Effector CD8-positive, alpha-beta T cell (primary cell): ENCODE measurements at regions not wholly inside any gene's neighbourhood (a gene's known extent, or its start where the extent isn't known, plus 50 kb on each side); places are given as distances from the start of the nearest gene placed in this dataset.

Experiments used
- DNase-seq: peaks from one replicate; lab custom pipeline; 2025; lab: John Stamatoyannopoulos, UW

DNA sequence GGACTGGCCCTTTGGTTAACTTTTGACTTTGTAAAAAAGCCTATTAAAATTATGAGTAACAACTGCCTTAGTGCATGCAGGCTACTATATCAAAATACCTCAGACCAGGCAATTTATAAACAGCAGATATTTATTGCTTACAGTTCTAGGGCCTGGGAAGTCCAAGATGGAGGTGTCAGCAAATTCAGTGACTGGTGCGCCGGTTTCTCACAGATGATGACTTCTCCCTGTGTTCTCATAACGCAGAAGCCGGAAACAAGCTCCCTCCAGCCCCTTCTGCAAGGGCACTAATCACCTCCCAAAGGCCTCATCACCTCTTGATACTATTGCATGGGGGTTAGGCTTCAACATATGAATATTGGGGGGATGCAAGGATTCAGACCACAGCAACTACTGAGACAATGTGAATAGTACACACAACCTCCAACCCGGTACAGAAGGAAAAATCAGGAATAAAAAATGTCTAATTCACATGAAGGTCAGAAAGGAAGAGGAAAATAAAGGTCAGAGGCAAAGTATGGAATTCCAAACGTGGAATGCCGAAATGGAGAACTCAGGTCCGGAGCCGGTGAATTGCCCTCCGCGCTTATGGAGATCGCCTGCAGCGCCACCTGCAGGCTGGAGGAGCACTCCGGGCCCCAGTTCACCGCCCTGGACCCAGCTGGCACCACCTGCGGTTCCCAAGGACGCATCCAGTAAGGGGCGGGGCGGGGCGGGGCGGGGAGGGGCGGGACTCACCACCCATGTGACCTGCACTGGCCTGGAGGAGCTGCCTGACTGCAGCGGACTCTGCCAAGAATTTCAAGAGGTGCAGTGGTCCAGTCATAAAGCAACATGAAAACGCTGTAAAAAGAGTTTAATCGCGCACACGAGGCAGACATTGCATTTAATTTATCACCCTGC is 203.4 kb downstream of the KIF26A start:
- DNase-seq = no peak

DNA sequence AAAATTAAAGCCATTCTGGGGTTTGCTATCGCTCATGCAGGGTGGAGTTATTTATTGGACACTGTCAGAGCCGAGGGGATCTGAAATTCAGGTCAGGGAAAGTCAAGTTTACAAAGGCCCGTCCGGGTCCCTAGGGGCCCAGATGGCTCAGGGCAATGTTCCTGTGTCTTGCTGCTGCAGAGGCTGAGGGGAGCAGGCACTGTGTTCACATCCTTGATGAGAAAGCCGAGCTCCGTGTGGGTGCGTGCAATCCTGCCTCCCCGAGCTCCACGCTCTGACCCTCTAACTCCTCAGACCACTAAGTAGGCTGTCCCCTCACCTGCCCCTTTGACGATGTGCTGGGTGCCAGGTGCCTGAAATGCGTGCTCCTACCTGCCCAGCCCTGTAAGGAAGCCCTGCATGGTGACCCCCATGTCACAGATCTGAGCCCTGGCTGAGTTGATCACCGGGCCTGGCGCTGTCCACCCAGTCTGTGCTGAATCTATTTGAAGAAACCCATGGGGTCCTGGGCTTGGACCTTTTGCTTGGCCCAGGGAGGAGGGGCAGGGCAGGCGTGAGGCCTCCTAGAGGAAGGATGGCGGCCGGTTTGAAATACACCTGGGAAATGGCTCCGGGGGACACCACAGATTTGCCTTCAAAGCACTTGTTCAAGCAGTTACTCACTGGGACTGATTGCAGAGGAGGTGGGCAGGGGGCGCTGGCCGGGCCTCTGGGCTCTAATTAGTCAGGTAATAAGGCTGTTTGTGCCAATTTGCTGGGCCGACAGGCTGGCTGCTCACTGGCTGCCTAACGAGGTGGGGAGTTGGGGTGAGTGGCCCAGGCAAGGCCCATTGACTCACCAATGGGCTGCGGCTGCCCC is 204.3 kb downstream of the KIF26A start:
- DNase-seq = no peak

DNA sequence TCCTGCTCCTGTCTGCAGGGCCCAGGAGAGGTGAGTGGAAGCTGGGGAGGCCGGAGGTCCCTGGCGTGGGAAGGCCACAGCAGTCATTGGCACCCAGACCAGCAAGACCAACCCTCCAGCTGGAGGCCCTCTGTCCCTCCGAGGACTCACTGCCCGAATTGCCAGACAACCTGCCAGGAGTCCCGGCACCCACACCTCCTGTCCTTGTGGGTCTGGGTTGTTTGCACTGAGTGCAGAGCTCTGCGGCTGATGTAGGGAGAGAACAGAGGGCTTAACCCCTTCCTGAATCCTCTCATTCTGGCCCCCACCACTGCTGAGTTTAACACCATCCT is 204.9 kb downstream of the KIF26A start:
- DNase-seq = no peak

DNA sequence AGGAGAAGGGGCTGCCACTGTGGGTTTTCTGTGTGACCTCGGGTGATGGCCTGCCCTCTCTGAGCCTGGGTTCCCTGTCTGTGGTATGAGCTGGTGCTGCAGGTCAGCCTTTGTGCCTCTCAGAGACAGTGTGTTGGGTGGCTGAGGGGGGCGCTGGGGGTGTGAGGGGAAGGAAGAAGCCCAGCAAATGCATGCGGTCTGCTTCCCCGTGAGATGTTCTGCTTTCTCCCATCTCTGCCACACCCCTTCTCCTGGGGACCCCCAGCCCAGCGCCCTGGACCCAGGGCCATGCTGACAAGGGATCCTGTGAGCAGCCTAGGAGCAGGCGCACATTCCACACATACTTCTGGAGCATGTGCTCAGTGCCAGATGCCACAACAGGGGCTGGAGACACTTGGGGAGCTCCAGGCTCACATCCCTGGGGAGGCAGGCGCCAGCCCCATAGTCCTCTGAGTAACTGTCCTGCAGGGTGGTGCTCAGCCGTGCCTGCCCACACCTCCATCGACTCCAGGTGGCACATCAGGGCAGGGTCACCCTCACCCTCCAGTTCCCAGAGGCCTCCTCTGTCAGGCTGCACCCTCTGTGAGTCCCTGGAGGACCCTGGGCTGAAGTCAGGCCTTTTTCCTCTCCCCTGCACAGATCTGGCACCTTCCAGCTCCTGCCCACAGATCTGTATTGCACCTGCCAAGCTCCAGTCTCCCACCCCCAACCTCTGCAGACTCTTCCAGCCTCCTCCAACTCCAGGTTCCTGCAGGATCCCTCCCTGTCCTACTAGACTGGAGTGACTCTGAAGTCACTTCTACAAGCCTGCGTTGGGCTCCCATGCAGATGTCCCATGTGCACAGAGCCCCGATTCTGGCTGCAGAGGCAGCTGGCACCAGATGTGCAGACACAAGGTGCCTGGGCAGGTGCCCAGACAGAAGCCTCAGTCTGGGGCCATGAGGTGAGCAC is 205.6 kb downstream of the KIF26A start:
- no peak for DNase-seq

DNA sequence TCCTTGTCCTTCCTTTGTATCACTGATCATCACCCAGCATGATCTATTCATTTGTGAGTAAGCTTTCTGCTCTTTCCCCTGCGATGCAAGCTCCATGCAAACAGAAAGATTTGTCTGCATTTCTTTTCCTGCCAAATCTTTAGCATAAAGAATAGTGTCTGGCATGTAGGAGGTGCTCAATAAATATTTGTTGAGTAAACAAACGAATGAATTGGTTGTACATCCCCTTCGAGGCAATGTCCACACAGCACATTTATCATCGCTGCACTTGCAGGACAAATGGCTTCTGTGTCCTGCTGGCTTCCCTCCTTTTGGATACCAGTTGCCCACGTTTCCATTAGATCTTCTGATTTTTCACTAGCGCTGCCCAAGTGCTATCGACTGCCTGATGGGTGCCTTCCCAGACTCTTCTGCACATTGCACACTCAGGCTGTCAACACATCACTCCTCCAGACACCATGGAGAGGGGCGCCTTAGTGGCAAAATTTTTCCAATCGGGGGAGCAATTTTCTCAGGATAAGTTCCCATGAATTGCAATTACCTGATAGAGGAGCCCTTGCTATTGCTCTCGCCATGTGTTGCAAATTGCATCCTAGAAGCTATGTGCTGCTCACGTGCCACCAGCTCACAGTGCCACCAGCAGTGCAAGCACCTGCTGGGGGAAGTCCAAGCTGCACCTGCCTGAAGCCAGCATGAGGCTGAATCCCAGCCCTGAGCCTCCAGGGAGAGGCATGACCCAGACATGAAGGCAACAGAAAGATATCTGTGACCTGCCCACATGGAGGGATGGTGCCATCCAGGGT is 206.6 kb downstream of the KIF26A start:
- DNase-seq = no peak

DNA sequence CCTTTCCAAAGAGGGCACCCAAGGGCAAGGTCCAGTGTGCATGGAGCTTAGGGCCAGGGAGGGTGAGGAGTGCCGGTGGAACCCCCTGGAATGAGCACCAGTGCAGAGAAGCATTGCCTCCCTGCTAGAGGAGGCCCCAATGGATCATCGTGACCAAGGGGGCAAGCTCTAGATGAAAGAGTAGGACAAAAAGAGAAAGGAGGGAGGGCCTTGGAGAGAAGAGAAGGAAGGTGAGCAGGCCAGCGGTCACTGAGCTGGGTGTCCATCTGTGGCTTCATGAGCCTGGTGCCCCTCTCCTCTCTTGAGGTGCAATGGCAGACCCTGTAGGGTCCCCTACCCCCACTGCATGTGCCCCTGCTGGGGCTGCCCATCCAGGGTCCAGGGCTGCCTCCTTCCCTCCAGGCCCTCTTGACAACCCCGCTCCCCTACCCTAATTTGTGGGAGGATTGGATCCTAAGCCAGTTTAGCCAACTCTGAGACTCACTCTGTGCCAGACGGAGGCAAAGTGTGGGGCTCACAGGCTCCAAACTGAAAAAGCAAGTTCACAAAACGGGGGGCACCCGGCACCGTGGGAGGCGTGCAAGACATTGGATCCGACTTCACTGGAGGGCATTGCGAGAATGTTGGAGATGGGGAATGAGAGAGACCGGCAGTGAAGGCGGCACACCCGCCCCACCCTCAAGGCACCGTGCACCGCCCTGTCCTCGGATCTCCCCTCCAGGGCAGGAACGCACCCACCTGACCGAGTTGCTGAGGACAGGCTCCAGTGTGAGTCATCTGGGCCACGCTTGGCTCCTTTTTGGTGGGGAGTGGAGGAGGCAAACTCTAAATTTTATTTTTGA is 207.5 kb downstream of the KIF26A start:
- DNase-seq = no peak

DNA sequence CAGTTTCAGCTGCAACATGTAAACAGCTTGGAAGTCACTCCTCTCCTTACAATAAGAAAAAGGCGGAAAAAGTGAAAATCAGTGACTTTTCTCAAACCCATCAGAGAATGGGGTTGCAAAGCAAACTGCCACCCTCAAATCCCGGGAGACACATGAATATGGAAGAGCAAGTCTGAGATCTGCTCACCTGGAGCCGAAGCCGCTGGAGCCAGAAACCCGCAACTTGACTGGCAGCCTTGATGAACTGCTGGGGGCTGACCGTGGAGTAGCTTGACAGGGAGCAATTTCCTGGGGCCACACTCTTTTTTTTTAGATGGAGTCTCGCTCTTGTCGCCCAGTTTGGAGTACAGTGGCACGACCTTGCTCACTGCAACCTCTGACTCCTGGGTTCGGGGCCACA is 208.2 kb downstream of the KIF26A start:
- DNase-seq = no peak

DNA sequence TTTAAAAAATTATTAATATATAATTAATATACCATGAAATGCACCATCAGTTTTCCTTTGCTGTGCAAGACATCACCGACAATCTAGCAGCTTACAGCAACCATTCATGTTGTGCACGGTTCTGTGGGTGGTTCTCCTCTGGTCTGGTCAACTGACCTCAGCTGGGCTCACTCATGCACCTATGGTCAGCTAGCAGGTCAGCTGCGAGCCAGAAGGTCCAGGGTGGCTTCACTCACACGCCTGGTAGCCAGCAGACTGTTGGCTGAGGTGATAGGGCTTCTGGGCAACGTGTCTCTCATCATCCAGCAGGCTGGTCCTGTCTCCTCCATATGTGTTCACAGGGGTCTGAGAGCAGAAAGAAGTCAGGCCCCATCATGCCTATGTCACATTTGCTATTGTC is 210.4 kb downstream of the KIF26A start:
- DNase-seq = no peak

DNA sequence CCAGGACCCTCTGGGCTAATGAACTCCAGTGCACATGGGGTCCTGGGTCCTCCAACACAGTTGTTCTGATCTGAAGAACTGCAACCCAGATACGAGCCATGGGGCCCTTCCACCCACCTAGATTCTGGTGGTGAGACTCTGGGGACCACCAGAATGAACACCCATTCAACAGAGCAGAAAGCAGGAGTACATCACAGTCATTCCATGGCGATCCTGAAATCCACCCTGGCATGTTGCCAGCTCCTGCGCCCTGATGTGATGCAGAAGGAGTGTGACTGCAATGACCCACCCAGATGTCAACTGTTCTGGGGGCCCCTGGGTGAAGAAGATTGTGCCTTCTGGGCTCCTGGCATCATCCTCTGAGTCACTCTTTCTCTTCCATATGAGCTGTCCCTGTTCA is 211.6 kb downstream of the KIF26A start:
- no peak for DNase-seq

DNA sequence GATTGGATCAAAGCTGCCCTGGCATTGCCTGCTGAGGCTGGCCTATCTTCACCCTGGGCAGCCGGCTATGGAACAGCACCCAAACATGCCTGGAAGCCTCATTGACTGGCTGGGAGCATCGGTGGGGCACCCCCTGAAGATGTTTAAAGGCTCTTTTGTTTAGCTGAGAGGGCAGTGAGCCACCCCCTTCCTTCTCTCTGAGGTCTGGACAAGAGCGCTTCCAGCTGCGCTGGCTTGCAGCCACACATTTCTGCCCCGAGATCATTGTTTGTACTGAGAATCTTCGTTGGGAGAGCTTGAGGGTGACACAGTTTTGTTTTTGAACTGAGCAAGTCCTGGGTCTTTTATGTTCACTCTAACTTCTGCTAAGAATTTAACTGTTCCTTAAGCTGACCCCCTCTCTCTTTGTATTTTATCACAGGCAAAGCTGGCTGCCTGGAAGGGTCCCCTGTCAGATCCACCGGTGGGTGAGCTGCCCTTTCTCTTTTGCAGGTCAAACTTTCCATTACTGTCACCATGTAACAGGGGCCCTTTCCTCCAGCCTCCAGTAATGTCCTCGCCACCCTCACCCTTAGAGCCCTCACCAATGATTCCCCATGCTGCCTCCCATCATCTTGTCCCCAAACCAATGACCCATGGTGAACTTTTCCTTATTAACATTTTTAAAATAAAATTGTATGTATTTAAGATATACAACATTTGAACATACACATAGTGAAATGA is 212.2 kb downstream of the KIF26A start:
- no peak for DNase-seq

DNA sequence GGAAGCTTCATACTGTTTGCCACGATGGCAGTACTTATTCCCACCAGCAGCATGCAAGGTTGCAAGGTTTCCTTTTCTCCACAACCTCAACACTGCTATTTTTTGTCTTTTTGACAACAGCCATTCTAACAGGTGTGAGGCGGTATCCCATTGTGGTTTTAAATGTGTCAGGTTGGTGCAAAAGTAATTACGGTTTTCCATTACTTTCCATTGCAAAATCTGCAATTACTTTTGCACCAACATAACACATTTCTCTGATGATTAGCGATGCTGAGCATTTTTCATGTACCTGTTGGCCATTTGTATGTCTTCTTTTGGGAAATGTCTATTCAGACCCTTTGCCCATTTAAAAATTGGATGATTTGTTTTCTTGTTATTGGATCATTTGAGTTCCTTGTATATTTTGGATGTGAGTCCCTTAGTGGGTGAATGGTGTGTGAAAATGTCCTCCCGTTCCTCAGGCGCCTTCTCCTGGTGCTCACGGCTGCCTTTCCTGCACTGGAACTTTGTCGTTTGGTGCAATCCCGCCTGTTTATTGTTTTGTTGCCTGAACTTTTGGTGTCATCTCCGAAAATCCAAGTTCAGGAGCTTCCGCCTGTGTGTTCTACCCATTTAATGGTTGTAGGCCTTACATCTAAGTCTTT is 213.6 kb downstream of the KIF26A start:
- no peak for DNase-seq

DNA sequence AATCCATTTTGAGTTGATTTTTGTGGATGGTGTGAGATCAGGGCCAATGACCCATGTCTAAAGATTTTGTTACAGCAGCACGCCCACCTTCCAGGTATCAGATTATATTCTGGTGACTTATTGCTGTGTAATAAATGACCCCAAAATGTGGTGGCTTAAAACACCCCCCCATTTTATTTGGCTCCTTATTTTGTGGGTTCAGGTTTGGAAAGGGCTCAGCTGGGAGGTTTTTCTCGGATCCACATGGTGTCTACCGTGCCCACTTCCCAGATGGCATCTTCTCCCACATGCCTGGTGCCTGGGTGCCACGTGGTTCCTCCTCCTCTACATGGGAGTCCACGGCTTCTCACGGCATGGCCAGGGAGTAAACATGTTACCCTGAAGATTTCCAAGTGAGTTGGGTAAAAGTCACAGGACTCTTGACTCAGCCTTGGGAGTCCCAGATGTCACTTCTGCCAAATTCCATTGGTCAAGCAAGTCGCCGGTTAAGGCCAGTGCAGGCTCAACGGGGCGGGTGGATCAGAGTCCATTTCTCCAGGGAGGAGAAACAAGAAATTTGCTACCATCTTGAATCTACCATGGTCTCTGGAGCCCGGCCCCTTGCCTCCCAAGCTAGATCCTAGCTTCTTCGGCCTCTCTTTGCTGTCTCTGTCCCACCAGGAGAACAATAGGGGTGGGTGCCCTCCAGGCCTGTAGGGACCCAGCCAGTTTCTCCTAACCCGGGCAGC is 214.3 kb downstream of the KIF26A start:
- no peak for DNase-seq

DNA sequence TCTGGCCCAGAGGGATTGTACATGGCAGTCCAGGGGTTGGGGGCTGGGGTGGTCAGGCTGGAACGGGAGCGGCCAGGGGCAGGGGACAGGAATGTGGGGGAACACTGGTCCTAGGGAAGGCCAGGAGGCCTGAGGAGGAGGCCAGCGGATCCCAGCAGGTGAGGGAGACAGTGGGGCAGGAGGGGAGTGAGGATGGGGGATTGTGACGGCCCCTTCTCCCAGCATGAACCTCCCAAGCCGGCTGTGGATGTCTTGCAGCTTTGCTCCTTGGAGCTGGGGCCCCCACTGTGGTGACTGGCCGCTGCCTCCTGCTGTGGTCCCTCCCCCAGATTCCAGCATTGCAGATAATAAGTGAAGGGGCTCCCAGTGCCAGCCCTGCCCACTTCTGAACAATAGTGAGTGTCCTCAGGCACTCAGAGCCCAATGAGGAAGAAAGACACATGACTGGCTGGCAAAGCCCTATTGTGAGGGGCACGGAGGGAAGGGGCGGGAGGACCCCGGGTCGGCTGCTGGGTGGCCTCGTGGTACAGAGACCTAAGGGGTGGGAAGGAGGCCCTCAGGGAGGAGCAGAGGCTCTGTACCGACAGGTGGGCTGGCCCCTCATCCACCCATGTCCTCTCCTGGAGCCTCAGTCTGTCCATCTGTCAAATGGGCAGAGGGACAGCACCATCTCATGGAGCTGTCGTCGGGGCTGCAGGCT is 215.0 kb downstream of the KIF26A start:
- DNase-seq = no peak

DNA sequence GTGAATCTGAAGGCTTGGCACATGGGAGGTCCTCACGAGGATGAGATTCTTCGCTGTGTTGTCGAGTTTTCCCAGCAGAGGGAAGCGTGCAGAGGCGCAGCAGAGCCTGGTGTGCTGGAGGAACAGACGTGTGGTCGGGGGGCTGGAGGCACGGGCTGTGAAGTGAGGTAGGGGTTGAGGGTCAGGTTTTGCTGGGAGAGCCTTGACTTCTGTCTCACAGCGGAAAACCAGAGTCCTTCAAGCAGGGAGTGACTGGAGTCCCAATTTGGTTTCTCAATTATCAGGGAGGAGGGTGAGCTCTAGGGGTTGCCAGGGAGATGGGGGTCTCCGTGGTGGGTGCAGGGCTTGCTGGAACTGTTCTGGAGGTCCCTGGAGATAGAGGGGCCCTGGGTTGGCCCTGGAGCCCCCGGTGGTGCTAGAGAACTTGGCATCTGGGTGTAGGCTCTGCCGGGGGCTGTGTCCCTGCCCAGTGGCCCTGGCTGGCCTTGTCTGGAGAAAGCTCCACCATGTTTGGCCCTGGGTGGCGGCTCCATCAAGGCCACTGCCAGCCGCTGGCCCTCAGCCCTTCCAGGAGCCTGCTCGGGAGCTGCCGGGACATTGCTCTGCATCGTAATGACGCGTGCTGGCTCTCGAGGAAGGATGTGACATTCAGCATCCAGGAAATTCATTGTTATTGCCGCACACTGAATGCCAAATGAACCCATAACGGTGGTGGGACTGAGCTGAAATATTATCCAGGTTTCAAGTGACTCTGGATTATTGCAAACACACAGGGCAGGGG is 215.7 kb downstream of the KIF26A start:
- DNase-seq = no peak

DNA sequence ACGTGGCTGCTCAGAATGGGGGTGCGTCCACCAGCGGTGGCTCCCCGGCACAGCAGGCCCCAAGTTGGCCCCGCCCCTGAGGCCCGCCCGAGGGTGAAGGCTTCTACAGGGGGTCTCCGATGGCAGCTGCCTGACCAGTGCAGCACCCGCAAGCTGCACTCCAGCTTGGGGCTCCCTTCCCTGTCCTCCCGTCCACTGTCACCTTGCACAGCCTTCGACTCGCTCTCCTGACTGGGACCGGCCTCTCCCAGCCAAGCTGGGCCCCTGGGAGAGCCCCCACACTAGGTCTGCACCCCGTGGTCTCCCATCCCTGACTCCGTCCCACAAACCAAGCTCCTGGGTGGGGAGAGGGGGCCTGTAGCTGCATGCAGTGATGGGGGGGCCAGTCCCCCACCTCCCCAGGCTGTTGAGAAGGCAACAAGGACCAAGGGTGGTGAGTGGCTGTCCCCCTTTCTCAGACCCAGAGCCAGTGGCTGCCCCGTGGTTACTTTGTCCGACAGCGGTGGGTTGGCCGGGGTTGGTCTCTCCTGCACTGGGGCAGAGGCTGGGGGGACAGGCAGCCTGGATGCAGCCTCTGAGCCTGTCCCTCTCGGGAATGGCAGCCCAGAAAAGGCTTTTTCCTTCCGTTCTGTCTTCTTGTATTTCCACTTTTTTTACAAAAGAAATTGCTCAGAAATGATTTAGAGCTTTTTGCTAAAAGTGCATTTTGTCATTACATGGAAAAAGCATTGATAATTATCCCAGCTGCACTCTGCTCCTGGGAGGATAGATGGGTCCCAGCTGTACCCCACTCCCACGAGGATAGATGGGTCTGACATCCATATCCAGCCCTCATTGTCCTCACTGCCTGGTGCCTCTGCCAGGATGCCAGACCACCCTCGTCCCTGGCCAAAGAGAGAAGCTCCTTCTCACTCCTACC is 217.0 kb downstream of the KIF26A start:
- DNase-seq = no peak
